NCI-H2227 (cell line): ENCODE measurements at regions not wholly inside any gene's neighbourhood (a gene's known extent, or its start where the extent isn't known, plus 50 kb on each side); places are given as distances from the start of the nearest gene placed in this dataset.

Source experiments
- DNase-seq: peaks from one replicate; lab custom pipeline; 2025; ENCODE audit not compliant: unreplicated experiment; lab: John Stamatoyannopoulos, UW

DNA sequence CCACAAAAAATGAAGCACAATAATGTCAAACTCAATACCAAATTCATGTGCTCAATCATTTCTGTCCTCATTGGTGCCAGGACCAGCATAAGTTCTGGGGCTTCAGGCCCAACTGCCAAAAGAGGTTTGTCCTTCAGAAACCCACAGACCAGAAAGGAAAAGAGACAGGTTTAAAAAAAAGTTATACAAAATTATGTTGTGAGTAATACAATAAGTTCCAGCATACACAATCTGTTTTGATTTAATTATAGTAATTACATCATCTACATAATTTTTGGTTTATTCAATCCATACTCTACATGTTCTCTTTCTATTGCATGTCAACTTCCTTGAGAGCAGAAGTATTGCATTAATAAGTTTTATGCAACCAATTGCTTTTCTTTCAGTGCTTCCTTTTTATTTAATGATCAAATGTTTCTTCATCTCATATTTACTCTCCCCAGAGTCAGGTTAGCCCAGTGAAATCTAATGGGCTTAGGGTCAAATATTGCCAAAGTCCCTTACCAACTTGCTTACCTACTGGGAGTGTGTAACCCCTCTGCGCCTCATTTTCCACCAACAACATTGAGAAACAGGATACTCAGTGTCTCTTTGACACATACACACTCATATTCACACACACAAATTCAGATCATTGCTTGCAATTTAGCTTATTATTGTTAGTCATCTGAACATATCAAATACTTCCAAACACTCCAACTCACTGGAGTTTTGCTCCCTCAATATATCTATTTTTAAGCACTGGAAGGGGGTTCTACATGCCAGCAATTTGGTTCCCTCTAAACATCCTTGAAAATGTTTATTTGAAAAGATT is 424.4 kb upstream of the MARCKS start:
- no peak for DNase-seq

DNA sequence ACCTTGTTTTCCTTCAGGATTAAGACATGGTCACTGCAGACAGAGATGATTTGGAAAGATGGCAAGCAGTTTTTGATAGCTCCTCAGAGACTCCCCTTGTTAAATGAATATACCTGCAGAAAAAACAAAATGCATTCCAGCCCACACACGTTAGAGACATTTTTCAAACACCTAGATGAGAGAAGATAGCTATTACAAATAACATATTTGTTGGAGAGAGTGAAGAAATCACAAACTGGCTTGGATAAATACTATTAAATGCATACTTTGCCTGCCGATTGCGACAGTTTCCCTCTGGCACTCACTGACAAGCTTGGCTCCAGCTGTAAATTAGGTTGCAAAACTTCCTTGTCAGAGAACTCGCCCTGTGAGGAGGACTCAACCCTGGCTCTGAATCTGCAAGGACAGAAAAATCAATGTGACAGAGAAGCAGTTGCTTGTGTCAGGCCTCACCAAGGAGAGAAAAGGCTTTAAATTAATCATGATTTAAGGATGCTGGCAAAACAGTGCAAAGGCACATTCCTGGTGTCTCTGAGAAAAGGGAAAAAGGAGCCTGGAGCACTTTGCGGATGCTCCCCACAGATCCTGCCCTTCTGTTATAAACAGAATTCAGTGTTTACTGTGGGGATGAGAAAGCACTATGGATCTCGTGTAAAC is 423.7 kb upstream of the MARCKS start:
- DNase-seq, result no peak

- no peak for DNase-seq
Measured at GRCh38 chr6:113434641-113435040, 422.5 kb upstream of the MARCKS start.

GRCh38 chr6:113437566-113437965 is 419.6 kb upstream of the MARCKS start:
- no peak for DNase-seq

- DNase-seq, result no peak
Measured at GRCh38 chr6:113439866-113440265, 417.3 kb upstream of the MARCKS start.

- no peak for DNase-seq
Measured at GRCh38 chr6:113442040-113442439, 415.1 kb upstream of the MARCKS start.

- DNase-seq, result no peak
Measured at GRCh38 chr6:113445201-113445600, 411.9 kb upstream of the MARCKS start.

- no peak for DNase-seq
Measured at GRCh38 chr6:113447088-113447831, 409.9 kb upstream of the MARCKS start.

GRCh38 chr6:113449051-113449450 is 408.1 kb upstream of the MARCKS start:
- DNase-seq, result no peak

DNA sequence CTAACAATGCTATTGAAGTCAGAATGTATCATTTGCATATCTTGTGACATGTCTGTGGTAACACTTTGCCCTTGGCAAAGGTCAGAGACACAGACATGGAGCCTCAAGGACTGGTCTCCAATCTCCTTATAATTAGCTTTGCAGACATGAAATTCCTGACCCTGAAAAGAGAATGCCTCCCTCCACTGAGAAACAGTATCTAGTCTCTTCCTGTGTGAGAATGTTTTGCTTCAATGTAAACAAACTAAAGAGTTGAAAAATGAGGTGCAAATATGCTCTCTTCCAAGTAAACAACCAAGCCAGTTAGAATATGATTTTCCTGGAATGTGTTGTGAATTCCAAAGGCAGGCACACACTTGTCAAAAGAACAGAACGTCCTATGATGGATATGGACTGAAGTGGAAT is 407.1 kb upstream of the MARCKS start:
- no peak for DNase-seq

- DNase-seq, result no peak
Measured at GRCh38 chr6:113451049-113451448, 406.1 kb upstream of the MARCKS start.

- peak; percentile 11 for DNase-seq
Measured at GRCh38 chr6:113457198-113457597, 399.9 kb upstream of the MARCKS start.

GRCh38 chr6:113457751-113458150 is 399.4 kb upstream of the MARCKS start:
- peak; percentile 47 for DNase-seq

DNA sequence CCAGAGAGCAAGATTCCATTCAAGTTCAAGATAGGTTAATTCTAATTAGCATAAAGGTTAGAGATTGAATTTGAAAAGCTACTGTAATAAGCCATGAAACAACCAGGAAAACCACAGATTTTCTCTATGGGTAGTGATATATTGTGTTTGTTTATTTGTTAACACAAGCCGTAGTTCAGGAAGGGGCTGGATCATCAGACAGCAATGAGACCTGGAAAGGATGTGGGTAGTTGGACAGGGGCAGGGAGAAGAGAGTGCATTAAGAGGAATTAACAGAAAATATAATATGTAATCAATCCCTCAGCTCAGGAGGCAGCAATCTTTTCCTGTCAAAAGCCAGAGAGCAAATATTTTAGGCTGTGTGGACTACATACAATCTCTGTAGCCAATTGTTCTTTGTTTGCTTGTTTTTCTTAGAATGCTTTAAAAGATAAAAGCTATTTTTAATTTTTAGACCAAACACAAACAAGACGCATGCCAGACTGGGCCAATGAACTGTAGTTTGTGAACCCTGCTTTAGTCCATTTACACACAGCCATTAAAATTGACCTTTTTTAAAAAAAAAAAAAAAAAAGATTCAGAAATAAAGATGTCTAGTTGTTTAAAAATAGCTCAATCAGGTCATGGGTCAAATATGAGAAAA is 398.7 kb upstream of the MARCKS start:
- DNase-seq, result no peak

DNA sequence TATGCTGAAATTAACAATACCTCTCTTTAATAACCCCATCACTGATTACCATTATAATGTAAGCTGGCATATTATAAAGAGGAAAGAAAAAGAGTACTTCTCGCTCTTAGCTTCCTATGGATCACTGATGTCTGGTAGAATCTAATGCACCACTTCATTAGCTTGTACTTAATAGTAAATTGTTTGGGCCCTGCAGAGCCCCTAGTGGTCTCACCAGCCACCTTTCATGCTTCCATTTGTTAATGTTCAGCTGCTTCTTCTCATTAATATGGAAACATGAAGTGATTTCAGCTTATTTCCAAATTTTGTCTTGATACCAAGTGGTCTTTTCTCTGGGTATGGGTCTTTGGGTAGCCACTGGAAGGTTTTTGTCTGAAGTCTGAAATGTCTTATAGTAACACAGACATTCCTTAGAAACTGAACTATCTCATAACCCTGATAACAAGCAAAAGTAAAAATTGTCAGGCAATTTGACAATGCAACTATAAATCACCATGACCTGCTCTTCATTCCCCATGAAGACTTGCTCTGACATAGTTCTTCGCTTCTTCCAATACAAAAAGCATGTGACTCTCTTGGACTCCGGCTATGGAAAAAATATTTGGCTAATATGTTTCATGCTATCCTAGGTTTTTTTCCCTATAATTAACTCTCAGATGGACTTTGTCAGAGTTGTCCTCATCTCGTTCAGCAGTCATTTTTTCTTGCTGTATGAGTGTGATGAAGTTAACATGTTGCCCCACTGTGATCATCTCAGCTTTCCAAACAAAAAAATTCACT is 395.8 kb upstream of the MARCKS start:
- DNase-seq, result no peak

GRCh38 chr6:113464536-113464935 is 392.6 kb upstream of the MARCKS start:
- DNase-seq, result no peak

- DNase-seq, result no peak
Measured at GRCh38 chr6:113464960-113465359, 392.2 kb upstream of the MARCKS start.

GRCh38 chr6:113466526-113466925 is 390.6 kb upstream of the MARCKS start:
- DNase-seq, result no peak

DNA sequence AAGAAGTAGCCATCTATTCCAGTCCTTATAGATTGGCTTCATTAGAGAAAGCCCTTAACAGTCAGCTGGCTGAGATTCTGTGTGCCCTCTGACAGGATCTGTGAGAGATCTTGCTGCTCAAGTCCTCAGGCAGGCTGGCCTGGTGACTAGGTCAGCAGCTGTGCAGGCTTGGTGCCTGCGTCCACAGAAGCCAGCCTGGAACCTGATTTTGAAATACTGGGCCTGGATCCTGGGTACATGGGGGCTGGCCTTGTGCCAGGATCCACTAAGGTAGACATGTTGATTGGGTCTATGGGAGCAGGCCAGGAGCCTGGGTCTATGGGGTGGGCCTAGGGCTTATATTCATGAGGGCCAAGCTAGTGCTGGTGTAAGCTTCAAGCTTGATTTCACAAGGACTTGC is 381.8 kb upstream of the MARCKS start:
- DNase-seq, result no peak

DNA sequence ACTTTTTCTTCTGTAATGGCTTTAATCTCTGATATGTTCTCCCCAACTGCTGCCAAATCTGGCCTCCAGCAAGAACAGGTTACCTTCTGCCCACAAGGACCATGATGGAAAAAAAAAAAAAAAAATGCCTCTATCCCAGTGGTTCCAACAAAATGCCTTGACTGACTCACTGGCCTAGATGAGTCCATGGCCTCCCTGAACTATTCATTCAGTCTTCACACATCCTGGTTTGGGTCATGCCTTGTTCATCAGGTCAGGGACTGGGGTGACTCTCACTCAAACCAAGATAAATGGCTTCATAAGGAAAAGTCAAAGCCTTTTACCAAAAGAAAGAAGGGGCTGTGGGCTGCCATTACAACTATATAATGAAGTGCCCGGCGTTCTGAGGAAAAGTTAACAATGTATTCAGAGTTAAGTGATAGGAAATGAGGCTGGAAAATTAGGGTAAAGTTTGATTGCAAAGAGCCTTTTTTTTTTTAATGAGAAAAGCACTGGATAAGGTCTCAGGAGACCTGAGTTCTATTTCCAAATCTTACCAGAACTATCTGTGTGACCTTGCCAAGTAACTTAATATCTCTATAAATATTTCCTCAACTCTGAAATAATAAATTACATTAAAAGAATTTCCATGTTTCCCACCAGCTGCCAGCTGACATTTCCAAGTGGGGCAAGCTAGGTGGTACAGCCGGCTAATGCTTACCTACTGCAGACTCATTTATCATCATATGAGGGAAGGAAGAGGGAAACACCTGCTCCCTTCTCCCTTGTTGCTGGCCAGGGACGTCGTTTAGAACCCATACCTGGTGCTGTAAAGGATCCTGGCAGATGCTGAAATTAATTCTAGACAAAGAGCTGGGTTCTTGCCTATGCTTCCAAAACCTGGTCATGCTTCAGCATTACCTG is 380.0 kb upstream of the MARCKS start:
- no peak for DNase-seq
